Heart right ventricle (tissue), 16 donors: ENCODE measurements at regions not wholly inside any gene's neighbourhood (a gene's known extent, or its start where the extent isn't known, plus 50 kb on each side); places are given as distances from the start of the nearest gene placed in this dataset.

Experiments used
- ATAC-seq, 8 donors: fragments of 200-7000 bp; cut with Tn5 transposase; one replicate each; pipeline ENCODE4 v1.9.1; 2020; ENCODE audit warnings: mild to moderate bottlenecking in 8 of 8, moderate library complexity in 8 of 8, moderate number of reproducible peaks in 1 of 8
- DNase-seq, 2 donors: peaks; one replicate each; pipeline ENCODE4 v3.0.0-alpha.2; 2020
- H3K27ac ChIP-seq, 10 donors: fragments of 200-600 bp; sonication (generic) in 2 of 10; one replicate each; pipeline versions ENCODE4 v1.5.0 to v1.8.0; 2020 to 2022; ENCODE audit warnings: mild to moderate bottlenecking in 3 of 10
- H3K27me3 ChIP-seq, 7 donors: fragments of 200-600 bp; one replicate each; pipeline ENCODE4 v1.8.0; 2021 to 2022; ENCODE audit warnings: mild to moderate bottlenecking in 2 of 7
- H3K36me3 ChIP-seq, 9 donors: fragments of 200-600 bp; sonication (generic) in 1 of 9; one replicate each; pipeline versions ENCODE4 v1.5.0 to v1.8.0; 2020 to 2022; ENCODE audit warnings: mild to moderate bottlenecking in 2 of 9
- H3K4me1 ChIP-seq, 9 donors: fragments of 200-600 bp; sonication (generic) in 1 of 9; one replicate each; pipeline versions ENCODE4 v1.5.0 to v1.8.0; 2020 to 2022; ENCODE audit warnings: mild to moderate bottlenecking in 4 of 9
- H3K4me3 ChIP-seq, 10 donors: fragments of 200-600 bp; sonication (generic) in 2 of 10; one replicate each; pipeline versions ENCODE4 v1.5.0 to v1.8.0; 2020 to 2022; ENCODE audit warnings: mild to moderate bottlenecking in 7 of 10, moderate library complexity in 2 of 10
- H3K9me3 ChIP-seq, 11 donors: fragments of 200-600 bp in 10 of 11; sonication (generic) in 2 of 11; one replicate each; pipeline versions ENCODE4 v1.5.0 to v1.8.0; 2013 to 2022; ENCODE audit warnings: mild to moderate bottlenecking in 2 of 11, control low read depth in 1 of 11, moderate library complexity in 1 of 11
- CTCF ChIP-seq, 9 donors: fragments of 200-600 bp; sonication (generic) in 2 of 9; IDR thresholded peaks; one replicate each; pipeline versions ENCODE4 v1.5.0 to v1.8.0; 2021 to 2022; ENCODE audit warnings: antibody characterized with exemption in 9 of 9, mild to moderate bottlenecking in 5 of 9, moderate library complexity in 1 of 9
- WGBS, 2 donors: extraction: QIAGEN DNeasy Blood & Tissue Kit; methylation state at CpG; one replicate each; pipeline ENCODE4 v1.1.7; 2013; ENCODE audit warnings: inconsistent platforms in 1 of 2; 5-methylcytosine and 5-hydroxymethylcytosine counted together
- intact Hi-C, 10 donors: fragments of 100-400 bp; cut with DNase I; formaldehyde crosslinking; loops; one replicate each; pipeline versions ENCODE4 v1.11.1 to v1.14.2; 2022
- donor health status: Arrhythmogenic right ventricular cardiomyopathy.
- donor health status: ischemic (EF 13 %, LVEDD 7.1; RV severe dilation, severe dysfunction).
- donor health status: healthy with polysubstance abuse.
- donor health status: DM: no; HTN: yes; CAD: no.
- donor health status: DM: no; HTN: no; CAD: no.
- donor health status: ischemic (EF 25% LVEDD 6.9; RV normal size, moderate dysfunction).
- donor health status: ischemic (EF 25% LVEDD 5.7; RV mildly dilated, moderate dysfunction).
- donor health status: healthy.
- donor health status: DM: yes; HTN: yes; CAD: no.
- donor health status: Ischemic cardiomyopathy.
- donor health status: ischemic (EF 35%, LVEDD 5.7; RV mildly dilated, moderate dysfunction).
- donor health status: nonischemic (EF 11% LVEDD 7.7; RV severe dilation, severe dysfunction).
- donor health status: DM: yes; HTN: yes; CAD: no.
- donor health status: PGD.
- donor health status: ischemic (EF 29% LVEDD 5.4; RV normal size, mild dysfunction).
- donor health status: nonischemic (EF 23%, LVEDD 6.1; RV moderate dilation, normal function).

GRCh38 chr22:27518531-27519340, 282.8 kb downstream of the MN1 start:
- Histone ChIP-seq H3K9me3 (peaks cover 0 to 8% (median 0%) of the 10 kb centered on the region in 11 donors), H3K27me3 (peaks cover 0 to 12% (median 0%) of the 10 kb centered on the region in 7 donors), H3K4me3 (no peak overlapping the region), H3K36me3 (no peaks in the 10 kb centered on the region), H3K4me1 (peaks cover 0 to 15% (median 0%) of the 10 kb centered on the region in 9 donors), H3K27ac (no peak overlapping the region)
- intact Hi-C loops = loop anchor here in 2 of 10 donors (5.0 to 10.0 kb wide), 4 partner anchors 59 to 304 kb away; partner anchors contain the start of gene MN1 (in 1 of the 2)
- ATAC-seq (no peak), DNase-seq (no peak)
- TF ChIP-seq CTCF (IDR thresholded peaks at IDR 0.05) = no peak
- WGBS, 2 donors = 54 to 59% methylated on average over 16 of the region's 16 CpGs

- H3K27ac ChIP-seq = no peak overlapping the region
- no peaks in the 10 kb centered on the region for H3K36me3 ChIP-seq
- intact Hi-C loops = loop anchor here in 1 of 10 donors (10.0 kb wide), 1 partner anchor 281 kb away; the partner anchor contains the start of gene MN1
- no peak for ATAC-seq
- H3K9me3 ChIP-seq = no peaks in the 10 kb centered on the region
- peaks cover 0 to 3% (median 0%) of the 10 kb centered on the region in 9 donors for H3K4me1 ChIP-seq
- no peak overlapping the region for H3K4me3 ChIP-seq
- WGBS, 2 donors = 88 to 89% methylated on average over 5 of the region's 5 CpGs
- H3K27me3 ChIP-seq = peaks cover 0 to 12% (median 0%) of the 10 kb centered on the region in 7 donors
- no peak for DNase-seq
- no peak for TF ChIP-seq CTCF (IDR thresholded peaks at IDR 0.05)
These were observed 277.8 kb downstream of the MN1 start for GRCh38 chr22:27523711-27524110.

GRCh38 chr22:27525711-27526110, 275.8 kb downstream of the MN1 start:
- H3K4me3 ChIP-seq = no peak overlapping the region
- H3K9me3 ChIP-seq = peaks cover 0 to 6% (median 0%) of the 10 kb centered on the region in 11 donors
- ATAC-seq (no peak), DNase-seq (no peak)
- WGBS, 2 donors = 93 to 96% methylated on average over 2 of the region's 2 CpGs
- no peak overlapping the region for H3K27ac ChIP-seq
- H3K36me3 ChIP-seq = no peaks in the 10 kb centered on the region
- peaks cover 0 to 8% (median 0%) of the 10 kb centered on the region in 7 donors for H3K27me3 ChIP-seq
- intact Hi-C loops = loop anchor here in 1 of 10 donors (10.0 kb wide), 1 partner anchor 279 kb away; the partner anchor contains the start of gene MN1
- no peak for TF ChIP-seq CTCF (IDR thresholded peaks at IDR 0.05)
- no peaks in the 10 kb centered on the region for H3K4me1 ChIP-seq

GRCh38 chr22:27526901-27527300, 274.7 kb downstream of the MN1 start:
- intact Hi-C loops = loop anchor here in 1 of 10 donors (10.0 kb wide), 1 partner anchor 278 kb away; the partner anchor contains the start of gene MN1
- Histone ChIP-seq H3K27me3 (peaks cover 0 to 5% (median 0%) of the 10 kb centered on the region in 7 donors), H3K4me1 (peaks cover 0 to 3% (median 0%) of the 10 kb centered on the region in 9 donors), H3K36me3 (no peaks in the 10 kb centered on the region), H3K27ac (no peak overlapping the region), H3K4me3 (no peak overlapping the region), H3K9me3 (peaks cover 0 to 10% (median 0%) of the 10 kb centered on the region in 11 donors)
- DNase-seq (no peak), ATAC-seq (peak in 1 of 8 donors; percentile 38)
- TF ChIP-seq CTCF (IDR thresholded peaks at IDR 0.05) = no peak
- whole genome bisulfite sequencing, 2 donors = 53 to 54% methylated on average over 10 of the region's 10 CpGs
